ENCODE measurements at regions not wholly inside any gene's neighbourhood (a gene's known extent, or its start where the extent isn't known, plus 50 kb on each side); places are given as distances from the start of the nearest gene placed in this dataset.

DNA sequence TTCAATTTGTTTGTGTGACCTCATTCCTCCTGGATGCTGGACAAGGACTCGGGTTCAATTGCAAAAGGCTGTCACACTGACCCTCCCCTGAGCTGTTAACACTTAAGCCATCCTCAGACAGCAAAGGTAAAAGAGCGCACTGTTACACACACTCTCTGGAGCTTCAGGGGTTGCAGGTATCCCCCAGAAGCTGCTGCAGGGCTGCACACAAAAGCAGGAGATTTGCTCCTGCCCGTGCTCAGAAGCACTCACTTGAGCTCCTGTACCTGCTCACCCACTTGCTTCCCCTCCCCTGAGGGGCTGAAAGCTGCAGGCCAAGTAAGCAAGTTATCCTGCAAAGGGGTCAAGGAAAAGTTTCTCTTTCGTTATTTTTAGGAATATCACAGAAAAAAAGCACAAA is 886.2 kb upstream of the ZWINT start:
- no peak for TF ChIP-seq EZH2 (IDR thresholded peaks at IDR 0.05; ENCODE audit: borderline replicate concordance, low read length)
- TF ChIP-seq, protein P1, sequence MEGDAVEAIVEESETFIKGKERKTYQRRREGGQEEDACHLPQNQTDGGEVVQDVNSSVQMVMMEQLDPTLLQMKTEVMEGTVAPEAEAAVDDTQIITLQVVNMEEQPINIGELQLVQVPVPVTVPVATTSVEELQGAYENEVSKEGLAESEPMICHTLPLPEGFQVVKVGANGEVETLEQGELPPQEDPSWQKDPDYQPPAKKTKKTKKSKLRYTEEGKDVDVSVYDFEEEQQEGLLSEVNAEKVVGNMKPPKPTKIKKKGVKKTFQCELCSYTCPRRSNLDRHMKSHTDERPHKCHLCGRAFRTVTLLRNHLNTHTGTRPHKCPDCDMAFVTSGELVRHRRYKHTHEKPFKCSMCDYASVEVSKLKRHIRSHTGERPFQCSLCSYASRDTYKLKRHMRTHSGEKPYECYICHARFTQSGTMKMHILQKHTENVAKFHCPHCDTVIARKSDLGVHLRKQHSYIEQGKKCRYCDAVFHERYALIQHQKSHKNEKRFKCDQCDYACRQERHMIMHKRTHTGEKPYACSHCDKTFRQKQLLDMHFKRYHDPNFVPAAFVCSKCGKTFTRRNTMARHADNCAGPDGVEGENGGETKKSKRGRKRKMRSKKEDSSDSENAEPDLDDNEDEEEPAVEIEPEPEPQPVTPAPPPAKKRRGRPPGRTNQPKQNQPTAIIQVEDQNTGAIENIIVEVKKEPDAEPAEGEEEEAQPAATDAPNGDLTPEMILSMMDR (conservative IDR thresholded peaks at IDR 0.05 in 1 of 2, IDR thresholded peaks at IDR 0.05 in 1 of 2; ENCODE audit: extremely low read depth in 1 of 2, insufficient read depth in 1 of 2, low read depth in 1 of 2, low read length in 2 of 2), result no peak
